A549 (cell line): ENCODE measurements at regions not wholly inside any gene's neighbourhood (a gene's known extent, or its start where the extent isn't known, plus 50 kb on each side); places are given as distances from the start of the nearest gene placed in this dataset.

ENCODE experiments used
- ATAC-seq, 2 experiments: fragments of 200-7000 bp in 1 of 2; fragments of >200 bp in 1 of 2; cut with Nextera tagmentation in 1 of 2; cut with Tn5 transposase in 1 of 2; 3 replicates each; pipeline versions ENCODE4 v1.8.0 to v1.9.1; 2018 to 2020; ENCODE audit warnings: mild to moderate bottlenecking in 1 of 2, moderate library complexity in 1 of 2
- CTCF ChIA-PET: fragments of 300-600 bp; sonication (Branson Sonifier 250); formaldehyde crosslinking; extraction: SDS; loops from one replicate; lab custom pipeline; 2021; ENCODE audit warnings: antibody characterized with exemption, inconsistent platforms; lab: Yijun Ruan, JAX
- POLR2A ChIA-PET: fragments of 350-600 bp; formaldehyde crosslinking; extraction: SDS; loops from one replicate; lab custom pipeline; 2021; ENCODE audit warnings: antibody characterized with exemption, inconsistent platforms; lab: Yijun Ruan, JAX
- DNase-seq, 2 experiments: peaks; one replicate each; pipeline versions ENCODE4 v3.0.0 to v3.0.0-alpha.2; 2011 to 2016; ENCODE audit warnings: low read depth in 1 of 2, low spot score in 1 of 2
- FAIRE-seq: peaks from 2 replicates; lab custom pipeline; 2011; peaks lifted over from hg19 to GRCh38; lab: Jason Lieb, UNC
- H3K27ac ChIP-seq, 2 experiments: fragments of >200 bp; sonication (Bioruptor Twin); formaldehyde crosslinking; 3 replicates each; pipeline ENCODE4 v1.5.1; 2016 to 2017
- H3K4me1 ChIP-seq: fragments of >200 bp; sonication (Bioruptor Twin); formaldehyde crosslinking; 3 replicates; pipeline ENCODE4 v1.6.1; 2016
- H3K4me2 ChIP-seq: fragments of >200 bp; sonication (Bioruptor Twin); formaldehyde crosslinking; 3 replicates; pipeline ENCODE4 v1.6.1; 2016
- H3K4me3 ChIP-seq: fragments of >200 bp; sonication (Bioruptor Twin); formaldehyde crosslinking; 3 replicates; pipeline ENCODE4 v1.5.1; 2016
- H3K9me3 ChIP-seq: fragments of >200 bp; sonication (Bioruptor Twin); formaldehyde crosslinking; 3 replicates; pipeline ENCODE4 v1.6.1; 2016
- CBX2 ChIP-seq: fragments of 200-600 bp; sonication (generic); IDR thresholded peaks from 2 replicates; pipeline ENCODE4 v1.6.1; 2016; ENCODE audit warnings: low read depth, mild to moderate bottlenecking, borderline replicate concordance
- EP300 ChIP-seq, 2 experiments: fragments of >200 bp; sonication (Bioruptor Twin); formaldehyde crosslinking; IDR thresholded peaks; 2 replicates in 1 of 2; 3 replicates in 1 of 2; pipeline ENCODE4 v1.6.1; 2016 to 2017
- FOSB ChIP-seq: fragments of 250-450 bp; sonication (Bioruptor Pico); IDR thresholded peaks from 2 replicates; pipeline ENCODE4 v1.5.0; 2020; ENCODE audit warnings: mild to moderate bottlenecking, moderate library complexity
- HDAC2 ChIP-seq: fragments of 200-600 bp; sonication (generic); IDR thresholded peaks from 2 replicates; pipeline ENCODE4 v1.6.1; 2016
- HEYL ChIP-seq: fragments of 250-450 bp; sonication (Bioruptor Pico); IDR thresholded peaks from 2 replicates; pipeline ENCODE4 v1.8.0; 2021; ENCODE audit warnings: mild to moderate bottlenecking, moderate library complexity
- HOXA7 ChIP-seq: fragments of 250-450 bp; sonication (Bioruptor Pico); IDR thresholded peaks from 2 replicates; pipeline ENCODE4 v1.5.0; 2020; ENCODE audit warnings: mild to moderate bottlenecking, moderate library complexity
- JUNB ChIP-seq: fragments of >200 bp; sonication (Bioruptor Twin); formaldehyde crosslinking; IDR thresholded peaks from 2 replicates; pipeline ENCODE4 v1.6.1; 2016
- KDM5A ChIP-seq: fragments of 200-600 bp; sonication (generic); IDR thresholded peaks from 2 replicates; pipeline ENCODE4 v1.6.1; 2016; ENCODE audit warnings: antibody characterized with exemption, mild to moderate bottlenecking
- MAFK ChIP-seq: fragments of 450-650 bp; IDR thresholded peaks from 2 replicates; pipeline ENCODE4 v1.6.1; 2014; ENCODE audit not compliant: partially characterized antibody
- NFE2L2 ChIP-seq: fragments of 150-350 bp; conservative IDR thresholded peaks from 2 replicates; pipeline ENCODE4 v1.6.1; 2014; ENCODE audit warnings: low read length
- NPAS2 ChIP-seq: fragments of 250-450 bp; sonication (Bioruptor Pico); IDR thresholded peaks from 2 replicates; pipeline ENCODE4 v1.8.0; 2022; ENCODE audit warnings: mild to moderate bottlenecking, moderate library complexity, borderline replicate concordance
- PHF8 ChIP-seq: fragments of 200-600 bp; sonication (generic); IDR thresholded peaks from 2 replicates; pipeline ENCODE4 v1.6.1; 2016; ENCODE audit warnings: low read depth, mild to moderate bottlenecking, antibody characterized with exemption, moderate library complexity, borderline replicate concordance
- RAD21 ChIP-seq, 2 experiments: fragments of >200 bp in 1 of 2; sonication (Bioruptor Twin) in 1 of 2; formaldehyde crosslinking in 1 of 2; IDR thresholded peaks in 1 of 2; conservative IDR thresholded peaks in 1 of 2; 2 replicates in 1 of 2; 3 replicates in 1 of 2; pipeline ENCODE4 v1.6.1; 2012 to 2018; ENCODE audit warnings: inconsistent platforms in 1 of 2
- RFX5 ChIP-seq: fragments of 450-650 bp; IDR thresholded peaks from 2 replicates; pipeline ENCODE4 v1.7.1; 2014; ENCODE audit warnings: antibody characterized with exemption, mild to moderate bottlenecking, moderate library complexity
- WGBS: methylation state at CpG from one replicate; pipeline ENCODE4 v1.1.6; 2017; ENCODE audit errors: missing lambda C conversion rate; 5-methylcytosine and 5-hydroxymethylcytosine counted together
- TF ChIP-seq, protein P1 (sequence below): fragments of 150-350 bp; IDR thresholded peaks from 2 replicates; pipeline ENCODE4 v1.6.1; 2014; ENCODE audit warnings: low read depth, mild to moderate bottlenecking, low read length
- TF ChIP-seq, protein P2 (sequence below): fragments of 200-600 bp; sonication (generic); IDR thresholded peaks from 2 replicates; pipeline ENCODE4 v1.6.1; 2016; ENCODE audit warnings: antibody characterized with exemption, mild to moderate bottlenecking, moderate library complexity
- TF ChIP-seq, protein P3 (sequence below): IDR thresholded peaks from 2 replicates; pipeline ENCODE4 v1.6.1; 2012; ENCODE audit warnings: low read depth, borderline replicate concordance
- TF ChIP-seq, protein P4 (sequence below): fragments of 450-650 bp; IDR thresholded peaks from 2 replicates; pipeline ENCODE4 v1.6.1; 2014; ENCODE audit warnings: antibody characterized with exemption
- TF ChIP-seq, protein P5 (sequence below): fragments of 250-450 bp; sonication (Bioruptor Pico); IDR thresholded peaks from 2 replicates; pipeline ENCODE4 v1.5.0; 2021; ENCODE audit warnings: mild to moderate bottlenecking, moderate library complexity, borderline replicate concordance
- TF ChIP-seq, protein P6 (sequence below): fragments of >200 bp; sonication (Bioruptor Twin); formaldehyde crosslinking; IDR thresholded peaks from 3 replicates; pipeline ENCODE4 v1.6.1; 2016

DNA sequence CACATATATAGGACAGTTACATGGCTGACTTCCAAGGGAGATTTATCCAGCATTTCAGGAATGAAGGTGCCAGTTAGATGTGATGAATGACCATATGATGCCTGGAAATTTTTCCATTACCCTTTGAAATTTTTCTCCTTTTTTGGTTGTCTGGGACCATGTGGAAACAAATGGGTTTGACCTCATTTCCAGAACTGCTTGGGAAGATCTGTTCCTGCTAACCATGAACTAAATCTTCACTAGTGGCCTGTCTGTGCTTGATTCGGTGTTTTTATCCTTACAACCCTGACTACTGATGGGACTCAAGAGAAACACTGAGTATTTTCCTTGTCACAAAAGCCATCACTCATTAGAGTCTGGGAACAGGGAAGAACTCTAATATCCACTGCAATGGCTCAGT is 409.4 kb downstream of the PDCD6IP start:
- POLR2A ChIA-PET: no interaction called here
- no peaks in the 10 kb centered on the region for H3K9me3 ChIP-seq
- no peak for ATAC-seq
- no peak overlapping the region for H3K4me3 ChIP-seq
- CTCF ChIA-PET: no interaction called here
- no peak overlapping the region for H3K4me2 ChIP-seq
- no peak overlapping the region for H3K27ac ChIP-seq
- no peak for FAIRE-seq
- DNase-seq: no peak
- no peaks in the 10 kb centered on the region for H3K4me1 ChIP-seq
- TF ChIP-seq, protein P1, sequence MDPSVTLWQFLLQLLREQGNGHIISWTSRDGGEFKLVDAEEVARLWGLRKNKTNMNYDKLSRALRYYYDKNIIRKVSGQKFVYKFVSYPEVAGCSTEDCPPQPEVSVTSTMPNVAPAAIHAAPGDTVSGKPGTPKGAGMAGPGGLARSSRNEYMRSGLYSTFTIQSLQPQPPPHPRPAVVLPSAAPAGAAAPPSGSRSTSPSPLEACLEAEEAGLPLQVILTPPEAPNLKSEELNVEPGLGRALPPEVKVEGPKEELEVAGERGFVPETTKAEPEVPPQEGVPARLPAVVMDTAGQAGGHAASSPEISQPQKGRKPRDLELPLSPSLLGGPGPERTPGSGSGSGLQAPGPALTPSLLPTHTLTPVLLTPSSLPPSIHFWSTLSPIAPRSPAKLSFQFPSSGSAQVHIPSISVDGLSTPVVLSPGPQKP: no peak
- TF ChIP-seq MAFK (no peak), HOXA7 (CRISPR knock-in tag) (no peak), CBX2 (no peak), NFE2L2 (no peak), NPAS2 (CRISPR knock-in tag) (no peak)
- TF ChIP-seq, protein P2, sequence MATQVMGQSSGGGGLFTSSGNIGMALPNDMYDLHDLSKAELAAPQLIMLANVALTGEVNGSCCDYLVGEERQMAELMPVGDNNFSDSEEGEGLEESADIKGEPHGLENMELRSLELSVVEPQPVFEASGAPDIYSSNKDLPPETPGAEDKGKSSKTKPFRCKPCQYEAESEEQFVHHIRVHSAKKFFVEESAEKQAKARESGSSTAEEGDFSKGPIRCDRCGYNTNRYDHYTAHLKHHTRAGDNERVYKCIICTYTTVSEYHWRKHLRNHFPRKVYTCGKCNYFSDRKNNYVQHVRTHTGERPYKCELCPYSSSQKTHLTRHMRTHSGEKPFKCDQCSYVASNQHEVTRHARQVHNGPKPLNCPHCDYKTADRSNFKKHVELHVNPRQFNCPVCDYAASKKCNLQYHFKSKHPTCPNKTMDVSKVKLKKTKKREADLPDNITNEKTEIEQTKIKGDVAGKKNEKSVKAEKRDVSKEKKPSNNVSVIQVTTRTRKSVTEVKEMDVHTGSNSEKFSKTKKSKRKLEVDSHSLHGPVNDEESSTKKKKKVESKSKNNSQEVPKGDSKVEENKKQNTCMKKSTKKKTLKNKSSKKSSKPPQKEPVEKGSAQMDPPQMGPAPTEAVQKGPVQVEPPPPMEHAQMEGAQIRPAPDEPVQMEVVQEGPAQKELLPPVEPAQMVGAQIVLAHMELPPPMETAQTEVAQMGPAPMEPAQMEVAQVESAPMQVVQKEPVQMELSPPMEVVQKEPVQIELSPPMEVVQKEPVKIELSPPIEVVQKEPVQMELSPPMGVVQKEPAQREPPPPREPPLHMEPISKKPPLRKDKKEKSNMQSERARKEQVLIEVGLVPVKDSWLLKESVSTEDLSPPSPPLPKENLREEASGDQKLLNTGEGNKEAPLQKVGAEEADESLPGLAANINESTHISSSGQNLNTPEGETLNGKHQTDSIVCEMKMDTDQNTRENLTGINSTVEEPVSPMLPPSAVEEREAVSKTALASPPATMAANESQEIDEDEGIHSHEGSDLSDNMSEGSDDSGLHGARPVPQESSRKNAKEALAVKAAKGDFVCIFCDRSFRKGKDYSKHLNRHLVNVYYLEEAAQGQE: no peak
- TF ChIP-seq, protein P3, sequence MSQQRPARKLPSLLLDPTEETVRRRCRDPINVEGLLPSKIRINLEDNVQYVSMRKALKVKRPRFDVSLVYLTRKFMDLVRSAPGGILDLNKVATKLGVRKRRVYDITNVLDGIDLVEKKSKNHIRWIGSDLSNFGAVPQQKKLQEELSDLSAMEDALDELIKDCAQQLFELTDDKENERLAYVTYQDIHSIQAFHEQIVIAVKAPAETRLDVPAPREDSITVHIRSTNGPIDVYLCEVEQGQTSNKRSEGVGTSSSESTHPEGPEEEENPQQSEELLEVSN: no peak
- TF ChIP-seq, protein P4, sequence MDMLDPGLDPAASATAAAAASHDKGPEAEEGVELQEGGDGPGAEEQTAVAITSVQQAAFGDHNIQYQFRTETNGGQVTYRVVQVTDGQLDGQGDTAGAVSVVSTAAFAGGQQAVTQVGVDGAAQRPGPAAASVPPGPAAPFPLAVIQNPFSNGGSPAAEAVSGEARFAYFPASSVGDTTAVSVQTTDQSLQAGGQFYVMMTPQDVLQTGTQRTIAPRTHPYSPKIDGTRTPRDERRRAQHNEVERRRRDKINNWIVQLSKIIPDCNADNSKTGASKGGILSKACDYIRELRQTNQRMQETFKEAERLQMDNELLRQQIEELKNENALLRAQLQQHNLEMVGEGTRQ: no peak
- TF ChIP-seq, all 56 proteins: peak for 0
- 74% methylated on average over 1 of the region's 1 CpG for WGBS

DNA sequence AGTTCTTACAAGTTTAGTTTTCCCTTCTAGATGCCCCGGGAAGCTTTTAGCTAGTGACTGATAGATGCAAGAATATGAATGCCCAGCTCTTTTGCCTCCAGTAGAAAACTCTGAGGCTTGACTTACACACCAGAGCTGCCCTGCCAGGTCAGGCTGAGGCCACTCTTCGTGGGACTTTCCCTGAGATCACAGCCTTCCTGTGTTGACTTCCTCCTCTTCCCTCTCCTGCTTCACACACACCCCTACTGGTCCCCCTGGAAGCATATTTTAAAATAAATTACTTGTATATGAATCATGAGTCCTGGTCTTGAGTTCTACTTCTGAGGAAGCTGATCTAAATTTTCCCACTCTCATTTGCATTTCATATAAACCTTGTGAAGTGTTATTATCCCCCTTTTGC is 413.7 kb downstream of the PDCD6IP start:
- H3K4me2 ChIP-seq: no peak overlapping the region
- POLR2A ChIA-PET: no interaction called here
- FAIRE-seq: no peak
- no peaks in the 10 kb centered on the region for H3K9me3 ChIP-seq
- no peak overlapping the region for H3K4me3 ChIP-seq
- H3K27ac ChIP-seq: no peak overlapping the region
- no peak for ATAC-seq
- H3K4me1 ChIP-seq: no peaks in the 10 kb centered on the region
- TF ChIP-seq, protein P4: no peak
- TF ChIP-seq PHF8 (no peak), RFX5 (no peak), RAD21 (conservative IDR thresholded peaks at IDR 0.05 in 1 of 2, IDR thresholded peaks at IDR 0.05 in 1 of 2) (no peak), HDAC2 (no peak), EP300 (IDR thresholded peaks at IDR 0.05) (no peak), FOSB (no peak), KDM5A (no peak), HOXA7 (CRISPR knock-in tag) (no peak), HEYL (CRISPR knock-in tag) (no peak), JUNB (no peak)
- TF ChIP-seq, protein P5, sequence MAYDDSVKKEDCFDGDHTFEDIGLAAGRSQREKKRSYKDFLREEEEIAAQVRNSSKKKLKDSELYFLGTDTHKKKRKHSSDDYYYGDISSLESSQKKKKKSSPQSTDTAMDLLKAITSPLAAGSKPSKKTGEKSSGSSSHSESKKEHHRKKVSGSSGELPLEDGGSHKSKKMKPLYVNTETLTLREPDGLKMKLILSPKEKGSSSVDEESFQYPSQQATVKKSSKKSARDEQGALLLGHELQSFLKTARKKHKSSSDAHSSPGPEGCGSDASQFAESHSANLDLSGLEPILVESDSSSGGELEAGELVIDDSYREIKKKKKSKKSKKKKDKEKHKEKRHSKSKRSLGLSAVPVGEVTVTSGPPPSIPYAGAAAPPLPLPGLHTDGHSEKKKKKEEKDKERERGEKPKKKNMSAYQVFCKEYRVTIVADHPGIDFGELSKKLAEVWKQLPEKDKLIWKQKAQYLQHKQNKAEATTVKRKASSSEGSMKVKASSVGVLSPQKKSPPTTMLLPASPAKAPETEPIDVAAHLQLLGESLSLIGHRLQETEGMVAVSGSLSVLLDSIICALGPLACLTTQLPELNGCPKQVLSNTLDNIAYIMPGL (CRISPR knock-in tag): no peak
- TF ChIP-seq, protein P6, sequence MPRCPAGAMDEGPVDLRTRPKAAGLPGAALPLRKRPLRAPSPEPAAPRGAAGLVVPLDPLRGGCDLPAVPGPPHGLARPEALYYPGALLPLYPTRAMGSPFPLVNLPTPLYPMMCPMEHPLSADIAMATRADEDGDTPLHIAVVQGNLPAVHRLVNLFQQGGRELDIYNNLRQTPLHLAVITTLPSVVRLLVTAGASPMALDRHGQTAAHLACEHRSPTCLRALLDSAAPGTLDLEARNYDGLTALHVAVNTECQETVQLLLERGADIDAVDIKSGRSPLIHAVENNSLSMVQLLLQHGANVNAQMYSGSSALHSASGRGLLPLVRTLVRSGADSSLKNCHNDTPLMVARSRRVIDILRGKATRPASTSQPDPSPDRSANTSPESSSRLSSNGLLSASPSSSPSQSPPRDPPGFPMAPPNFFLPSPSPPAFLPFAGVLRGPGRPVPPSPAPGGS: no peak
- TF ChIP-seq, protein P2: no peak
- WGBS: 5% methylated on average over 2 of the region's 2 CpGs
- DNase-seq: no peak
- CTCF ChIA-PET: interaction anchor here (1.1 to 2.1 kb wide), 2 partner anchors 8 to 14 kb away, joined by 3 to 6 read pairs; no protein-coding TSS in a partner anchor
